NCI-H774 (cell line): ENCODE measurements at regions not wholly inside any gene's neighbourhood (a gene's known extent, or its start where the extent isn't known, plus 50 kb on each side); places are given as distances from the start of the nearest gene placed in this dataset.

Source experiments
- DNase-seq: peaks from one replicate; lab custom pipeline; 2025; lab: John Stamatoyannopoulos, UW

DNA sequence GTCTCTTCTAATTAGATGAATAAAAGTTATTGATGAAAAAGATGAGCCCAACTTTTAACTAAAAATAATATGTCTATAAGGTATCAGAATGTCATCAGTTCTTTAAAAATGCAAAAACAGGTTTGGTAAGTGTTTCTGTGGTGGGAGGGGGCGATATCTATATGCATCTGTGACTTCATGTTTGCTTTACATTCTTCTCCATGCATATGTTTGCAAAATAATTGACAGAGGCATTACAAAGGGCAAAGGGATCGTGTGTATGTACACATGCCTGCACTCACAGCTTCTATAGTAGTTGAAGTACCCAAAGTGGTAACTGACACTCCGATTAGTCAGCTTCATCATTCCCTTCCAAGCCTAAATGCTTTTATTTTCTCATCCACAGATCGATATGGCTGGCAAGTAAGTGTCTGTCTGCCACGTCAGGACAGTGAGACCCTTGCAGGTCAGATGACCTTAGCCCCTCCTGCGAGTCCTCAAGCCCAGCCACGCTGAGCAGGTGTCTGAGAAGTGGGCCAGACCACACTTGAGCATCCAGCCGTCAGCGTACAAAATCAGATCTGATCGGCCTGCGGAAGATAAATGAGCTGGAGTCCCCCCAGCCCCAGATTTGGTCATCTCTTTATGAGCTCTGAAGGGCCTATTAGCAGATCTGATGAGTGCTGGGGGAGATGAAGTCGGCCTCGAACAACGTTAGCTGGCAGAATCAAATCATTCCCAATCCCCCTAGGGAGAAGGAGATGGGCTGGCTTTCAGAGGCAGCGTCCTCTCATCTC, 369.1 kb downstream of the MAFB start:
- no peak for DNase-seq

DNA sequence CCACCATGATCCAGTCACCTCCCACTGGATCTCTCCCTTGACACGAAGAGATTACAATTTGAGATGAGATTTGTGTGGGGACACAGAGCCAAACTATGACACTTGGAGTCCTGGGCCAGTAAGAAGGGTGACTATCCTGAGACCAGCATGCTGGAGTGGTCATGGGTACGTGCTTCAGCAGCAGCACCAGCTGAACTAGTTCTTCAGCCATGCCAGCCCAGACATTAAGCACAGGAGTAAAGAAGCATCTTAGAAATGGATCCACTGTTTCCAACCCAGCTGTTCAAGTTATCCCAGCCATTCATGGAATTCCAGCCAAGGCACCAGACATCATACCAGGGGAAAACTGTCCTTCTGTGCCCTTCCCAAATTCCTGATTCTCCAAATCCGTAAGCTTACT, 370.0 kb downstream of the MAFB start:
- DNase-seq, result no peak

DNA sequence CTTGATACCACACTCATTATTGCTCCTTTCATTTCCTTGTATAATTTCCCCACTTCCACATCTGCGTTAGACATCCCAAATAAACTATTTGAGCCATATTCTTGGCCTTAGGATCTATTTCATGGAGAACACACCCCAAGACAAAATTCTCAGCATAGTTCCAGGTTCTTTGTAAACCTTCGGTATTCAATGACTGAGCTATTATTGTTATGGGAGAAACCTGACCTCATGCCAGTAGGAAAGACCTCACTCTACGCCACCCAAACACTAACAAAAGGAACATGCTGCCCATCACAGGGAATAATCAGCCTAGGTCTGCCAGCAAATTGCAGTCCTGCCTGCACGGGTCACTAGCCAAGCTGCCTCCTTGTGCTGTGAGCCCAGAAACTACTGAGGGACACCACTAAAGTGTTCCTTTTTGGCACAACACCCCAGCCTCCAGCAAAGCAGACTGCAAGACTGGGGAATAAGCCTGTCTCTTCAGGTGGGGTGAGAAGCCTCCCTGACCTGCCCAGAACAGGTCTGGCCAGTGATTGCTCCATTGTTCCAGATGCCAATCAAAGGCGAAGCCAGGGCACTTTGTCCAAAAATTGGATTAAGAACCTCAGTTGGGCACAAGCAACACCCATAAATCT, 371.8 kb downstream of the MAFB start:
- DNase-seq, result no peak

GRCh38 chr20:40314278-40314677, 374.8 kb downstream of the MAFB start:
- no peak for DNase-seq

- DNase-seq, result no peak
These were observed 375.3 kb downstream of the MAFB start for GRCh38 chr20:40313730-40314129.

DNA sequence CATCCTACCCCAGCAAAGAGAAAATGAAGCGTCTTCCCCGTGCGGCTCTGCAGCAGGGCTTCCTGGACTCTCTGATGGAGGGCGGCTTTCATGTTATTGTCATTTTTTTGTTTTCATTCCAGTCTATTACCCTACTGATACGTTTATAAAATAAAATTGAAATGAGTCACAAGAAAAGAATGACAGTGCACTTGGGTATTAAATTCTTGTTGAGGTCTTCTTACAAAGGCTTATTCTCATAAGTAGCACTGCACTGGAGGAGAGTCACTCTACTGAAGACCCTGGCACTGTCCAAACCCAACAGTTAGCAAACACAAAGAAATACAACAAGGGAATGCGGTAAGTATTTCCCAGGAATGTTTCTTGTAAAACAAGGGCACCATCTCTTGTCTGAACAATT, 379.3 kb downstream of the MAFB start:
- no peak for DNase-seq

DNA sequence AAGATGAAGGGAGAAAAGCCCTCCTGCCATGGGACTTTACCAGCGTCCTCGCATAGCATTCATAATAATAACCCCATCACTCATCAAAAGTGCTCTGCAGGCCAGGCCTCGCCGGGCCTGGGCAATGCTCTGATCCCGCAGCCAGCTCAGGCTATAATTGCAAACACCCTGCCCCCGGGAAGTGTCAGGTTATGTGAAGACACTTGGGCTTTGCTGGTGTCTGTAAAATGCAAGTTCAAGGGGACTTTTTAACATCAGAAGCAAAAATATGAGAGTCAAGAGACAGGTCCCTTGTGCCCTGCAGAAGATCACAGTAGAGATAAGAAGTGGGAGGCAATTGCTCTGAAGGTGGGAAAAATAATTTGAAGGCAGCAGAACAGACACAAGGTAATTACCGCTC, 381.0 kb downstream of the MAFB start:
- DNase-seq, result no peak

DNA sequence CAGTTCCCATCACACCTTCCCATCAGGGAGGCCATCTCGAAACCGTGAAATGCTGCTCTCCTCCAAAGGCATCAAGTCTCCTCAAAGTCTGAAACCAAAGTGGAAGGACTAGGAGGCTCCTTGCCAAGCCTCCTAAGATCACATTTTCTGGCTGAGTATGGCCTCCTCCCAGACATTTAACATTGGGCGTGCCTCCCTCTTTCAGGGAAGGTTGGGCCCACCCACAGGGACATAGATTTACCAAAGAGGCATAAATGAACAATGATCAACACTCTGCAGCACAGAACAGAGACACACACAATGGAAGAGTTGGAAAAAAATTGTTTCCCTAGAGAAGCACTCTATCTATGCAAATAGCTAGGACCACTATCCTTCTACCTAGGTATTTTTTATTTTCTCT, 381.8 kb downstream of the MAFB start:
- DNase-seq, result no peak

DNA sequence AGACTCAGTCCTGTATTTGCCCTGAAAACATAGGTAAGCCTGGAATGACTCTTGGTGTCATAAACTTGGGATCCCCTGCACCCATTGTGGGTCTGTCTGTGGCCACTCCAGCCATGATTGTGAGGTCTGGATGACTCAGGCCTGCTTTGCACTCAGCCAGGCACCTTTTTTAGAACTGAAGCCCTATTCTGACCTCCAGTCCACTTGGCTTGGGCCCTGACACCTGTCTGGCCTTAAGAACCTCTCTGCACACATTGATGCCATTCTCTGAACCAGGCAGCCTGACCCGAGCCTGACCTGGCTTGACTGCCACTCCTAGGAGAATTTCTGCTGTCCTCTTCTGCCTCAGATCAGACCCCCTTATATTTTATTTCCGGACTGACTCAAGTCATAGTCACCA, 383.7 kb downstream of the MAFB start:
- no peak for DNase-seq

- no peak for DNase-seq
These were observed 384.9 kb downstream of the MAFB start for GRCh38 chr20:40304119-40304613.

DNA sequence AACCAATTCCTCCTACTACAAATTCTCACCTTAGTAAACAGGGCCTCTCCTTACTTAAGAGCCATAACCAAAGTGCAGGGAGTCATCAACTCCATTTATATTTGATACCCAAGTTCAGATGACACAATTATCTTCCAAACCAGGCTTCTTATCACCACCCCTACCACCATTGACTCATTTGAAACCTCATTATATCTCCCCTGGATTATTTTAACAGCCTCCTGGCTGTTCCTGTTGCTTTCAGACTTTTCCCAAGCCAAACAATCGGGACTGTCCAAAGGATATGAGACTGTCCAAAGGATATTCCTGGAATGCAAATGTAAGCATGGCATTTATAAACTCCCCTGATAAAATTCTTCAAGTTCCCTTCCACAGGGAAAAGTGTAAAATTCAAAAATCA, 394.3 kb downstream of the MAFB start:
- no peak for DNase-seq

GRCh38 chr20:40294175-40294574, 394.9 kb downstream of the MAFB start:
- no peak for DNase-seq

GRCh38 chr20:40293740-40294139, 395.3 kb downstream of the MAFB start:
- no peak for DNase-seq

- DNase-seq, result no peak
These were observed 397.4 kb downstream of the MAFB start for GRCh38 chr20:40291493-40292135.

GRCh38 chr20:40287683-40288082, 401.4 kb downstream of the MAFB start:
- no peak for DNase-seq

DNA sequence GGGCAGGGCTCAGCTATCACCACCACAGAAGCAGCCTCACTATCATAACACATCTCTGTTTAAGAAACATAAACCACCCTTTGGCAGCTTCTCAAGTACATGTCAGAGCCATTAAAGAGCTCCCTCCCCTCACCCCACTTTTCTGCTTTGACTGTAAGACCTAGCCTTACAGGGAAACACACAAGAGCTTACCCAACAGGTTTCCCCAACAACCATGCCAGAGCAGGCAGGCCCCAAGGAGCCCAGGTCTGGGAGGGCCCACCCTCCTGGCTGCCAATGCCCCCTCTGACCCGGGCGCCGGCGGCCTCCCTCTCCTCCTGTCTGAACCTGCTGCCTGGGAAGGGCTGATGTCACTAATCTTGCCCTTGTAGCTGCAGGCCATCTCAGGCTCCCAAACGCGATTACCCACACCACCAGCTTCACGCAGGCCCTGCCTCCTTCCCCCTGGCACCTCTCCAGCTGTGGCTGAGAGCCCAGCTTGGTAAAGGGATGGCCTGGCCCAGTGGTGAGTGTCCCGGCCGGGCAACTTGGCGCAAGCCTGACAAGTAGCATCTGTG, 402.0 kb downstream of the MAFB start:
- no peak for DNase-seq

DNA sequence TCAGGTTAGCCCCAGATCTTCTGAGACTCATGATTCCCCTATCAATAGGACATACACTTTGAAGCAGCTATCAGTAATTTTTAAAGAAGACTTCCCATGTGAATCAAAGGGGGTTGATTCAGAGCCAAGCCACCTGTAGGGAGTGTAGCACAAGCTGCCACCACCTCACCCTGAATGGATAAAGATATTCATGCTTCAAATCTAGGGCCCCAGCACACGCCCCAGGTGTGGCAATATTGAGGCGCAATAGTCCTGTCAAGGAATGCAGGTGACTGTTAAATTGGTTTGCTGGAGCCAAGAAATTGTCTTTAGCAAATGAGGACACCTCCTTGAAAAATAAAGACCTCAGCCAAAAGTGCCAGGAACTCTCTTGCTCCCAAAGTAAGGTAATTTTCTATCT, 404.4 kb downstream of the MAFB start:
- DNase-seq, result no peak

GRCh38 chr20:40283689-40284088, 405.3 kb downstream of the MAFB start:
- no peak for DNase-seq

- no peak for DNase-seq
These were observed 406.1 kb downstream of the MAFB start for GRCh38 chr20:40282941-40283340.

DNA sequence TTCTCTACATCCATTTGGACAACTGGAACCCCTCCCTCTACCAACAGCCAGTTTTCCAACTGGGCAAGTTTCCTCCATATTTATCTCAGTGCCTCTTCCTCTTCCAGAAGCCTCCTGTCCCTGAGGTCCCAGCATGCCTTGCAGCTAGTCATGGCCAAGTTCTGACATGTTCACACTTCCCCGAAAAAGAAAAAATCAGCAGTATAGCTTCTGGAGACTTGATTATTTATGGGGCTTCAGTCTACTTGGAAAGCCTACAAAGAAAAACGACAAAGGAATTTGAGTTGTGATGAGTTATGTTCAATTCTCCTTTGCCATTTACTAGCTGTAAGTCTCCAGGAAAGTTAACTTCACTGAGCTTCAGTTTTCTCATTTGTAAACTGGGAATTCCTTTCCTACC, 406.5 kb downstream of the MAFB start:
- no peak for DNase-seq

DNA sequence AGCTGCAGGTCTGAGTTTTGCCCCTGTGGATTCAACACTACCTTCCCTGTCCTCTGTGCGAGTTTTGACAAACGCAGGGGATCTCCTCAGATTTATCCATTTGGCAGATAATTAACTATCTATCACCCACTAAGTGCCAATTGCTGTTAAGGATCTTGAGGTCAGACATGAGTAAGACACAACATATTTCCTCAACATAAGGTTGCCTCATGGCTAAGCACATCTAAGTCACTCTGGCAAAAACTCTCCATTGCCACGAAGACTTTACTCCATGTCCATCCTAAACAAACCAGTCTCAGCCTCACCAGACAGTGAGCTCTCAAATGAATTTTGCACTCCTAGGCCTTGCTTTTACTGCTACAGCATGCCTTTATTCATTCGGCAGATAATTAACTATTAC, 408.4 kb downstream of the MAFB start:
- no peak for DNase-seq

GRCh38 chr20:40279390-40279789, 409.6 kb downstream of the MAFB start:
- no peak for DNase-seq

DNA sequence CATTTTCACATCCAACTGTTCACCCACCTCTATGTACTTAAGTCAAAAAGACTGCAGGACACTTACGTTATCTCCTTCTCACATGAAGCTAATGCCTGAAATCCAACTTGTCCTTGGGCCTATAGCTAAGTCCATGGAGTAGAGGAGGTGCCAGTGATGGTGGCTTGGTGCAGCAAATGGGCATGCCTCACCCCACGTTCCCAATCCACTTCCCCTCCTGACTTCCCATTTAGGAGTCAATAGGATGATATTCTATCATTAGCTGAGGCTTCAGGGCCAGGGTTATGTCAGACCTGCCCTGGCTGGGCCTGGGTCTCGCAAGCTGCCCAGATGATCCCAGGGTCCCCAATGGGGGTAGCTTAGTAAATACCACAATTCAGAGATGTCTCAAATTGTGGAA, 410.4 kb downstream of the MAFB start:
- no peak for DNase-seq
